HUES64 (cell line): ENCODE measurements at regions not wholly inside any gene's neighbourhood (a gene's known extent, or its start where the extent isn't known, plus 50 kb on each side); places are given as distances from the start of the nearest gene placed in this dataset.

Experiments
- H3K27ac ChIP-seq: 2 replicates; pipeline ENCODE4 v1.7.0; 2013; ENCODE audit warnings: low read depth, low read length, inconsistent platforms
- H3K27me3 ChIP-seq: 2 replicates; pipeline ENCODE4 v1.6.1; 2013; ENCODE audit warnings: mild to moderate bottlenecking, low read length; ENCODE audit not compliant: insufficient read depth
- H3K36me3 ChIP-seq: 2 replicates; pipeline ENCODE4 v1.6.1; 2013; ENCODE audit warnings: mild to moderate bottlenecking, low read length; ENCODE audit not compliant: insufficient read depth
- H3K4me1 ChIP-seq: 2 replicates; pipeline ENCODE4 v1.6.1; 2013; ENCODE audit warnings: mild to moderate bottlenecking, low read length, moderate library complexity; ENCODE audit not compliant: insufficient read depth
- H3K4me3 ChIP-seq: 2 replicates; pipeline ENCODE4 v1.5.1; 2013; ENCODE audit warnings: mild to moderate bottlenecking, low read length, moderate library complexity
- H3K9ac ChIP-seq: 2 replicates; pipeline ENCODE4 v1.6.1; 2013; ENCODE audit warnings: mild to moderate bottlenecking, low read depth, low read length
- H3K9me3 ChIP-seq: 2 replicates; pipeline ENCODE4 v1.6.1; 2013; ENCODE audit warnings: low read depth, low read length; ENCODE audit not compliant: insufficient read depth
- WGBS: fragments of 150-250, 120-280 bp; methylation state at CpG from one replicate; pipeline ENCODE4 v1.1.7; 2013; ENCODE audit warnings: missing lambda C conversion rate; 5-methylcytosine and 5-hydroxymethylcytosine counted together

DNA sequence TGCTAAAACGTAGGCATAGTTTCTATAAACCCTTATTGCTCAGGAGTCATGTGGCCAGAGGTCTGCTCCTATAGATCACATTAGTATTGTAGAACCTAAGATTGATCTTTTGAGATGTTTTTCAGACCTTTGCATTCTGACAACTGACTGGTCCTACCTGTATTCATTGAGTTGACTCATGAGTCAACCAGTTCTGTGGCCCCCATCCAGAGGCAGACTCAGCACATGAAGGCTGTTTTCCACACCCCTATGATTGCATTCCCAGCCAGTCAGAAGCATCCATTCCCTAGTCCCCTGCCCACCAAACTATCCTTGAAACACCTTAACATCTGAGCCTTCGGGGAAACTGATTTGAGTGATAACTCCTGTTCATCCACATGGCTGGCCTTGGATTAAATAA is 451.7 kb downstream of the SIPA1L2 start:
- H3K9ac ChIP-seq = no peak overlapping the region
- 94% methylated on average over 2 of the region's 2 CpGs for WGBS

DNA sequence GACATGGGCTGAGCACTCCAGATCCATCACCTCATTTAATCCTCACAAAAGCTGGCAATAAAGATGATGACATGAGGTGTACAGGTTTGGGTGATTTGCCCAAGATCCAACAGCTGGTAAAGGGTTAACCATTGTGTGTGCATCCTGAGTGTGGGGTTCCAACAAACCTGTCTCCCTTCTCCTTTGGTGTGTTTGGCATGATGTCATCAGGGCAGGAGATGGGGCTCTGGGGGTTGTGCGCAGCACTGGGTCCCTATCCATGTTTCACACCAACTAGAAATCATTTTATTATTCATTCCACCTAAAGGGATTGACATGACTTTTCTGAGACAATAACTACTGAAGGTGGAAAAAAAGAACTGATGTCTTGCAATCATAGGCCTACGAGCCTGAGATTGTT is 452.5 kb downstream of the SIPA1L2 start:
- no peaks in the 10 kb centered on the region for H3K27me3 ChIP-seq
- WGBS = 95% methylated on average over 2 of the region's 2 CpGs
- no peaks in the 10 kb centered on the region for H3K9me3 ChIP-seq
- no peak overlapping the region for H3K9ac ChIP-seq
- no peak overlapping the region for H3K4me3 ChIP-seq
- H3K27ac ChIP-seq = no peak overlapping the region
- H3K4me1 ChIP-seq = peaks cover 16% of the 10 kb centered on the region
- H3K36me3 ChIP-seq = peaks cover 15% of the 10 kb centered on the region; the same call in 1 of the 2 replicates

More for the DNA sequence above, 451.7 kb downstream of the SIPA1L2 start:
- no peaks in the 10 kb centered on the region for H3K27me3 ChIP-seq
- H3K4me1 ChIP-seq = peaks cover 16% of the 10 kb centered on the region
- H3K27ac ChIP-seq = no peak overlapping the region
- H3K4me3 ChIP-seq = no peak overlapping the region
- H3K9me3 ChIP-seq = no peaks in the 10 kb centered on the region
- peaks cover 15% of the 10 kb centered on the region; the same call in 1 of the 2 replicates for H3K36me3 ChIP-seq

DNA sequence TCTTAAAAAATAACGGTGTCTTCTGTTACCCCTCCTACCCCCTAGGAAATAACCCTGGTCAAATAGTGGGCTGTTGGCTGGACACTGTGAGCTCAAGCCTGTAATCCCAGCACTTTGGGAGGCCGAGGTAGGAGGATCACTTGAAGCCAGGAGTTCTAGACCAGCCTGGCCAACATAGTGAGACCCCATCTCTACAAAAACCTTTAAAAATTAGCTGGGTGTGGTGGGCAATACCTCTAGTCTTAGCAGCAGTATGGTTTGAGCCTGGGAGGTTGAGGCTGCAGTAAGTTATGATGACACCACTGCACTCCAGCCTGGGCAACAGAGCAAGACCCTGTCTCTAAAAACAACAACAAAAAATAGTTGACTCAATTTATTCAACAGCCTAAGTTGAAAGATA is 453.7 kb downstream of the SIPA1L2 start:
- Histone ChIP-seq H3K27me3 (no peaks in the 10 kb centered on the region), H3K36me3 (peaks cover 10% of the 10 kb centered on the region; the same call in 1 of the 2 replicates), H3K9me3 (no peaks in the 10 kb centered on the region), H3K27ac (no peak overlapping the region), H3K4me3 (no peak overlapping the region), H3K4me1 (peaks cover 16% of the 10 kb centered on the region), H3K9ac (no peak overlapping the region)
- WGBS = 96% methylated on average over 2 of the region's 2 CpGs

DNA sequence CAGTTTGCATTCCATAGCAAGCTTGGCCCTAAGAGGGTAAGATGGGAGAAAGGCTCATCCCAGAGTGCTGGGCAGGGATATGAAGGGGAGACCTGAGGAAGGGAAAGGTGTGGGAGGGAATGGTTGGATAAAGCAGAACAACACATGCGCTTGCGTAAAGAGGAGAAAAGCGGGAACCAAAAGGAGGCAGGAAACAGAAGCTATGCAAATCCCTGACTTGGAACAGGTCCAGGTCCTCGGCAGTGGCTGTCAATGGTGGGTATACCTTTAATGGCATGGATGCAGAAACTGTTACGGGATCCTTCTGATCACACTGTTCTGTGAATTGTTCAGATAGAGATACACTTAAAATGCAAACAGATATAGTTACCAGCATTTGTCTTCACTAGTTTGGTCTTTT is 455.6 kb downstream of the SIPA1L2 start:
- Histone ChIP-seq H3K9ac (no peak overlapping the region), H3K27me3 (no peaks in the 10 kb centered on the region), H3K4me1 (peaks cover 5% of the 10 kb centered on the region; the same call in 1 of the 2 replicates), H3K9me3 (no peaks in the 10 kb centered on the region), H3K27ac (no peak overlapping the region), H3K36me3 (peaks cover 10% of the 10 kb centered on the region; the same call in 1 of the 2 replicates), H3K4me3 (no peak overlapping the region)
- WGBS = 90% methylated on average over 5 of the region's 5 CpGs

DNA sequence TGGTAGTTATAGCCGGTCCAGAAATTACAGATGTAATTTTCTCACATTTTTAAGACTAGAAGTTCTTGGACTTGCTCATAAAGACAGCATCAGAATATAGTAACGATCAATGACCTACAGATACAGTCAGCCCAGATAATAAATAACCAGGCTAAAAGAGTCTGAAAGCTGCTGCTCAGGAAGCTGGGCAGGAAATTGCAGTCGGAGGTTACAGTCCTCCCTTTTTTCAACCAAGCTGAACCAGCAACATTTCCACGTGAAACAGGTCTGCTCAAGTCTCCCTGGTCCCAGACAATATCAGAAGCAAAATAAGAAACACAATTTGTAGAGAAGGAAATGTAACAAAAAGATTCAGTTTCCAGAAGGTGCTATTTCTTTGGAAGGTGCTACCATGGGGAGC is 457.4 kb downstream of the SIPA1L2 start:
- H3K9ac ChIP-seq = no peak overlapping the region
- no peaks in the 10 kb centered on the region for H3K9me3 ChIP-seq
- peaks cover 10% of the 10 kb centered on the region; the same call in 1 of the 2 replicates for H3K36me3 ChIP-seq
- H3K27ac ChIP-seq = no peak overlapping the region
- H3K4me1 ChIP-seq = no peaks in the 10 kb centered on the region
- no peaks in the 10 kb centered on the region for H3K27me3 ChIP-seq
- H3K4me3 ChIP-seq = no peak overlapping the region
- 90% methylated on average over 3 of the region's 4 CpGs for WGBS

DNA sequence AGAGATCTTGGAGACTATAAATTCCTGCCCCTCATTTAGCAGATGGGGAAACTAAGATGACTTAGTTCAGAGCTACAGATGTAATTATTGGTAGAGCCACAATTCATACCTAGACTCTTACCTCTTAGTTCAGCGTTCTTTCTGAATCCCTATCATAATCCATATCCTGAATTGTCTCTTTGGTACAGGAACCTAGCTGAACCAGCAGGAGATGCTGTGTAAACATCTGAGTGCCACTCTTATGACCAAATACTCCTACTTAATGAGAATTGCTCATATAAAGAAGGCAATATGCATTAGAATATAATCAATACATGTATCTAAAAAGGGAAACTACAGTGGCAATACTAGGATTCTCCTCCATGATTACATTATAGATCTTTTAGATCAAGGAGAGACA is 459.0 kb downstream of the SIPA1L2 start:
- Histone ChIP-seq H3K27ac (no peak overlapping the region), H3K4me1 (peaks cover 8% of the 10 kb centered on the region; the same call in 1 of the 2 replicates), H3K27me3 (no peaks in the 10 kb centered on the region), H3K9me3 (no peaks in the 10 kb centered on the region), H3K36me3 (peaks cover 5% of the 10 kb centered on the region; the same call in 1 of the 2 replicates), H3K9ac (no peak overlapping the region), H3K4me3 (no peak overlapping the region)
- 97% methylated on average over 1 of the region's 1 CpG for WGBS

DNA sequence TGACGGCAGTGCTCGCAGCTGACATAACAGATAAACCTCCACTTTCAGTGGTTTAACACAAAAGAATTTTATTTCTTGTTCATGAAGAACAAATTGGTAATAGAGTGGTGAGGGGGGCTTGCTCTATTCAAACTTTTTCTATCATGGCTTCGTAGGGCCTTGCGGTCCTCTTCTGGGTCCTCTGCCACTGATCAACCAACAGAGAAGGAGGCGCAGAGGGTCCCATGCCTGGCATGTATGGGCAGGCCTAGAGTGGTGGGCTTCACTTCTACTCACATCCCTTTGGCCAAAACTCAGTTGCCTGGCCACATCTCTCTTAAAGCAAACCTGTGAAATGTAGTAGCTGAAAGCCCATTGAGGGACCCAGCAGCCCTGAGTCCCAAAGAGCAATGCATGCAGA is 460.5 kb downstream of the SIPA1L2 start:
- 95% methylated on average over 5 of the region's 5 CpGs for WGBS
- no peak overlapping the region for H3K27ac ChIP-seq
- no peak overlapping the region for H3K9ac ChIP-seq
- H3K36me3 ChIP-seq = peaks cover 11% of the 10 kb centered on the region; the same call in 1 of the 2 replicates
- H3K4me1 ChIP-seq = peaks cover 8% of the 10 kb centered on the region; the same call in 1 of the 2 replicates
- H3K9me3 ChIP-seq = no peaks in the 10 kb centered on the region
- no peaks in the 10 kb centered on the region for H3K27me3 ChIP-seq
- no peak overlapping the region for H3K4me3 ChIP-seq

DNA sequence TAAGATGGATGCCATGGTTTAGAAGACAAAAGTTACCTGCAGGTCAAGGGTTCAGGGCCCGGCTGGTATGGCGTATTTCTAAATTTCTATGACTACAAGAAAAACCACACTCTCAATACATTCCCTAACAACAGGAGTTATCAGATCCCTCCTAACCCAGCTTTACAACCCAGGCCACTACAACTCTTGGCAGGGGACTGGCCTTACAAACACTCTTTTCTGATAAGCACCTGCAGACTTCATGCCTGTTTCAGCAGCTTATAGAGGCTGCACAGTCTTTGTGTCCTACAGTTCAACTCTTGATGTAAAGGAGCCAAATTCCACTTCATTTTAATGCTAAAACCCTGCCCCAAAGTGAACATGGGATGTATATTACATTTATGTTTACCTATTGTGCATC is 461.4 kb downstream of the SIPA1L2 start:
- H3K9me3 ChIP-seq = no peaks in the 10 kb centered on the region
- H3K4me1 ChIP-seq = peaks cover 8% of the 10 kb centered on the region; the same call in 1 of the 2 replicates
- no peak overlapping the region for H3K4me3 ChIP-seq
- WGBS = 92% methylated on average over 2 of the region's 2 CpGs
- H3K36me3 ChIP-seq = peaks cover 19% of the 10 kb centered on the region; the same call in 1 of the 2 replicates
- H3K27ac ChIP-seq = no peak overlapping the region
- H3K9ac ChIP-seq = no peak overlapping the region
- H3K27me3 ChIP-seq = no peaks in the 10 kb centered on the region

DNA sequence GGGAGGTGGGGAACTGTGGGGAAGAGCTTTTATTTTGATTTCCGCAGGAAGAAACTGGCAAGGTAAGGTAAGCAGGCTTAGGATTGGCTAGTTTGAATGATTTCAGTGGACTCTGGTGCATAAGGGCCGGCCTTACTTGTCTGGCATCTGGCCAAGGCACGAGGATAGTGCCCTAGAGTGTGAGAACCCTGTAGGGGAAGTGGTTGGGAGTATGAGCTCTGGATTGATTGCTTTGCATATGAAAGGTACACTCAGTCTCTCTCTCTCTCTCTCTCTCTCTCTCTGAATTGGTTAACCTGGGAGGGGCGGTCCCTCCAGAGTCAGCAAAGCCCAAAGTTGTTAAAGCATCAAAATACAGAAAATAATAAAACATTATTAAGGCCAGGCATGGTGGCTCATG is 463.0 kb downstream of the SIPA1L2 start:
- Histone ChIP-seq H3K4me3 (no peak overlapping the region), H3K27me3 (no peaks in the 10 kb centered on the region), H3K9ac (no peak overlapping the region), H3K27ac (no peak overlapping the region), H3K9me3 (no peaks in the 10 kb centered on the region), H3K36me3 (peaks cover 29% of the 10 kb centered on the region), H3K4me1 (peaks cover 8% of the 10 kb centered on the region; the same call in 1 of the 2 replicates)
- 43% methylated on average over 4 of the region's 4 CpGs for WGBS

DNA sequence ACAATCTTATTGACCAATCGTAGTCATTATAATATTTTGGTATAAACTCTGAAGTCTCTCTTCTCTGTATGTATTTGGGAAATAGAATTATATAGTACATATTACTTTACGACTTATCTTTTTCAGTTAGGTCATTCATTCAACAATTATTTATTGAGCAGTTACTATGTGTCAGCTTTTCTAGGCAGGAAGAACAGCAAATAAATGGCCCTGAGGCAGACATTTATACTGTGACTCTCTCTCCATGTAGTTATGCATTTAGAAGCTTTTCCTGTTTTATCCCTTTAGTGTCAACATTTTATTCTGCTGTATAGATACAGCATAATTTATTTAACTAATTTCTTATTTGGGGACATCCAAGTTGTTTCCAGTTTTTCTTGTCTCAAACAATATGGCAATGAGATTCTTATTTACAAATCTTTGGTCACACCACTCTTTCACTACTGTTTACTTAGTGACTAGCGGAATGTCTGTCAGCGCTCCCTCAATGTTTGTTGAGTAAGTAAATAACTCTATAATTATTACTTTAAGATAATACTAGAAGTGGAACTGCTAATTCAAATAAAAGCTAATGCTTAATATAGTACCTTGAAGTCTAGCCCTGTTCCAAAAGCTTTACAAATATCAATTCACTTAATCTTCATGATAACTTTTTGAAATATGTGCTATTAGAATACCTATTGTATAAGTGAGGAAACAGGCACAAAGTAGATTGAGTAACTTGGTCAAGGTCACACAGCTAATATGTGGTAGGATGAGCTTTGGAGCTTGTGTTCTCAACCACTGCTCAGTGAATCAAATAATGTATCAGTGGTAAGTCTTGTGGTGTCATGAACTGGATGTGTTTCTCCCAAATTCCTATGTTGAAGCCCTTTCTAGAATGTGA is 465.6 kb downstream of the SIPA1L2 start:
- H3K9me3 ChIP-seq = no peaks in the 10 kb centered on the region
- H3K36me3 ChIP-seq = peaks cover 35% of the 10 kb centered on the region
- H3K4me1 ChIP-seq = peaks cover 8% of the 10 kb centered on the region; the same call in 1 of the 2 replicates
- H3K9ac ChIP-seq = no peak overlapping the region
- H3K4me3 ChIP-seq = no peak overlapping the region
- 100% methylated on average over 1 of the region's 4 CpGs for WGBS
- no peaks in the 10 kb centered on the region for H3K27me3 ChIP-seq
- H3K27ac ChIP-seq = no peak overlapping the region

DNA sequence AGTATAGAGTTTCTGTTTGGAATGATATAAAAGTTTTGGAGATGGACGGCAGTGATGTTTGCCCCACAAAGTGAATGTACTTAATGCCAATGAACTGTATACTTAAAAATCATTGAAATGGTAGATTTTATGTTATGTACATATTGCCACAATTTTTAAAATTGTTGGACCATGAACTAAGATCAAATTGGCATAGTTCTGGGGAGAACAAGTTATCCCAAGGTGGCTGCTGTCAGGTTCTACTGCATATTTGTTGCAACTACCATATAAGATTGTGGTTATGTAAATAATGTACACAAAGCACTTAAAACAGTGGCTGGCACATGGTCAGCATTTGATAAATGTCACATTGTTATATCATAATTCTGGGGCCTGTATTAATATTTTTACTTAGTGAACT is 466.4 kb downstream of the SIPA1L2 start:
- Histone ChIP-seq H3K27me3 (no peaks in the 10 kb centered on the region), H3K9me3 (no peaks in the 10 kb centered on the region), H3K27ac (no peak overlapping the region), H3K4me1 (peaks cover 8% of the 10 kb centered on the region; the same call in 1 of the 2 replicates), H3K9ac (no peak overlapping the region), H3K4me3 (no peak overlapping the region), H3K36me3 (peaks cover 35% of the 10 kb centered on the region)
- WGBS = 100% methylated on average over 1 of the region's 1 CpG
